GM12892 (cell line): ENCODE measurements at regions not wholly inside any gene's neighbourhood (a gene's known extent, or its start where the extent isn't known, plus 50 kb on each side); places are given as distances from the start of the nearest gene placed in this dataset.

Source experiments
- POLR2A ChIP-seq: IDR thresholded peaks from 2 replicates; pipeline ENCODE4 v1.6.1; 2011; ENCODE audit warnings: low read depth, low read length, control low read depth
- POLR2AphosphoS5 ChIP-seq: IDR thresholded peaks from 2 replicates; pipeline ENCODE4 v1.6.1; 2011; ENCODE audit warnings: low read depth, low read length, control low read depth
- TAF1 ChIP-seq: IDR thresholded peaks from 2 replicates; pipeline ENCODE4 v1.6.1; 2011; ENCODE audit warnings: low read depth, mild to moderate bottlenecking, control low read depth, low read length, borderline replicate concordance

GRCh38 chr11:116339306-116340098 is 433.3 kb downstream of the BUD13 start:
- no peak for TF ChIP-seq POLR2A
- no peak for TF ChIP-seq POLR2AphosphoS5
- TF ChIP-seq TAF1, result no peak
